Activated T-helper 1 cell treated with anti-CD3 and anti-CD28 coated beads, Interleukin-12 subunit alpha, Interleukin-12 subunit beta, Interleukin-2, Interleukin-4 antibody, amounts not matched to agents 30 ng/mL and 10 ng/mL and 1 ng/mL, durations not matched to agents 14 hours and 24 hours and 36 hours (primary cell): ENCODE measurements at regions not wholly inside any gene's neighbourhood (a gene's known extent, or its start where the extent isn't known, plus 50 kb on each side); places are given as distances from the start of the nearest gene placed in this dataset.

Source experiments
- DNase-seq: peaks from one replicate; pipeline ENCODE4 v3.0.0; 2021; ENCODE audit warnings: low spot score
- H3K27ac Mint-ChIP-seq: one replicate; pipeline ENCODE4 v1.8.0; 2021; ENCODE audit warnings: mild to moderate bottlenecking, mixed read lengths
- H3K27me3 Mint-ChIP-seq: one replicate; pipeline ENCODE4 v1.8.0; 2022; ENCODE audit warnings: mild to moderate bottlenecking, moderate library complexity, mixed read lengths; ENCODE audit not compliant: insufficient read depth
- H3K36me3 Mint-ChIP-seq: one replicate; pipeline ENCODE4 v1.8.0; 2021; ENCODE audit warnings: low read depth, mixed read lengths
- H3K4me1 Mint-ChIP-seq: one replicate; pipeline ENCODE4 v1.8.0; 2021; ENCODE audit warnings: low read depth, mixed read lengths
- H3K4me3 Mint-ChIP-seq: one replicate; pipeline ENCODE4 v1.8.0; 2021; ENCODE audit warnings: mild to moderate bottlenecking, moderate library complexity, mixed read lengths
- H3K9me3 Mint-ChIP-seq: one replicate; pipeline ENCODE4 v1.8.0; 2021; ENCODE audit warnings: mixed read lengths
- intact Hi-C: fragments of 100-400 bp; cut with micrococcal nuclease; formaldehyde crosslinking; loops from one replicate; pipeline ENCODE4 v1.15.1; 2024

DNA sequence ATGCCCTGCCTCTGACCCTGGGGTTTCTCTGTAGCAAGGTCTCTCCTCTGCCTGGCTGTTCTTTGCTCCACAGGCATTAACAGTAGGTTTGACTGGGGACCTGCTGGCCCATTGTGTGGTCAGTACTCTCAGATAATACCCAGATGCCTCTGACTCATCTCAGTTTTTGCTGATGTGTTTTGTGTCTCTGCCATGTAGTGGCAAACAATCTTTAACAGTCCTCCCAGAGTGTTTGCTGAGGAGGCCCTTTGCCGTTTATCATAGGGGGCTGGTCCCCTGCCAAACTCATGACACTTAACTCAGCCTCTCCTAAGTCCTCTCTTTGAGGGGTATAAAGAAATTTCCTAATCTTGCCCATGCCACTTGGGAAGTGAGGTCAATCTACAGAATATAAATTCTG lies 793.7 kb upstream of the FANCL start:
- no peak overlapping the region for H3K27ac Mint-ChIP-seq
- no peaks in the 10 kb centered on the region for H3K9me3 Mint-ChIP-seq
- no peak overlapping the region for H3K4me3 Mint-ChIP-seq
- H3K4me1 Mint-ChIP-seq: no peaks in the 10 kb centered on the region
- intact Hi-C loops: no loop called here
- no peak for DNase-seq
- H3K36me3 Mint-ChIP-seq: no peaks in the 10 kb centered on the region
- H3K27me3 Mint-ChIP-seq: no peaks in the 10 kb centered on the region

DNA sequence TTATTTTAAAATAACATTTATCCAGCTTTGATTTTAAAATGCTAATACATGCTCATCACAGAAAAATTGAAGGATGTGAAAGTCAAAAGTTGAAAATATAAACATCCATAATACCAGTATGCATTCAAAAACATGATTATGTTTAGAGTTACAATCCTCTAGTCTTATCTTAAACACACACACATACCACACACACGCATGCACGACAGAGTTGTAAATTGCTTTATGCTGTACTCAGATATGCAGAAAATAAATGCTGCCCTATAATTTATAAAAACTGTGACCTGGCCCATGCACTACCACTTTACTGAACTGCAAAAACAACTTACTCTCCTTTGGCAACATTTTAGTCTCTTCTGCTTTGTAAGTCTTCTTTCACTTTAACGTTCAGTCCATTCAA lies 793.0 kb upstream of the FANCL start:
- Mint-ChIP-seq H3K4me3 (no peak overlapping the region), H3K36me3 (no peaks in the 10 kb centered on the region), H3K9me3 (no peaks in the 10 kb centered on the region), H3K27ac (no peak overlapping the region), H3K27me3 (no peaks in the 10 kb centered on the region), H3K4me1 (no peaks in the 10 kb centered on the region)
- intact Hi-C loops: no loop called here
- DNase-seq: no peak

DNA sequence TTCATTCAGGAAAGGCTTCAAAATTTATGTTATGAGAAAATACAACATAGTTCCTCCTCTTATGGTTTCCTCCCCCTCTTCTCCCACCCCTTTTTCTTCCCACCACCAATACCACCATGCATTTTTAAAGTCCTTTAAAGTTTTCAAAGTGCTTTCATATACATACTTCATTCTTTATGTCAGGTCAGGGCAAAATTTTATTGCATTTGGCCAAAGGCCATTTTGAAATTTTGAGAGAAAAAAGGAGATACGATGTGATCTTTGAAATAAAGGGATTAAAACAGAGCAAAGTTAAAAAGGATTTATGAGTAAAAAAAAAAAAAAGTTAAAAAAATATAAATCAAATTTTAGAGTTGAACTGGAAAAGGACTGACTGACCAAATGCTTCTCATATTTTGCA lies 792.5 kb upstream of the FANCL start:
- intact Hi-C loops: no loop called here

DNA sequence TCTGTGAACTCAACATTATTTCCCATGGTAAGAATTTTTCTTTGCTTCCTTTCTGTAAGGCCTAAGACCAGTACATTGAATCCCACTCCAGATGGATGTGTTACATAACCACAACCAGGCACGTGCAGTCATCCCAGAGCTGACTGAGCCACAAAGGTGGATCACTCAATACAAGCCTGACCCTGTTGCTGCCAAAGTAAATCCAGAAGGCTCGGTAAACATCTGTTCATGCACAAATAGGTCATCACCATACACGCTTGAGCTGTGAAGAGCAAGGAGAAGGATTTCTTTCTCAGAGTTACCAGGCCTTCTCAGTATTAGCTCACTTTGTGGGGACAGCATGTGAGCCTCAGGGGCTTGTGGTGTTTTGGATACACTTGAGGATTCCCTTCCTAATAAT lies 791.4 kb upstream of the FANCL start:
- DNase-seq: no peak
- Mint-ChIP-seq H3K36me3 (no peaks in the 10 kb centered on the region), H3K4me3 (no peak overlapping the region), H3K27ac (no peak overlapping the region), H3K4me1 (no peaks in the 10 kb centered on the region), H3K27me3 (no peaks in the 10 kb centered on the region), H3K9me3 (no peaks in the 10 kb centered on the region)
- intact Hi-C loops: no loop called here

More for the DNA sequence above, 792.5 kb upstream of the FANCL start:
- Mint-ChIP-seq H3K9me3 (no peaks in the 10 kb centered on the region), H3K36me3 (no peaks in the 10 kb centered on the region), H3K27me3 (no peaks in the 10 kb centered on the region), H3K4me1 (no peaks in the 10 kb centered on the region), H3K27ac (no peak overlapping the region), H3K4me3 (no peak overlapping the region)
- DNase-seq: no peak

DNA sequence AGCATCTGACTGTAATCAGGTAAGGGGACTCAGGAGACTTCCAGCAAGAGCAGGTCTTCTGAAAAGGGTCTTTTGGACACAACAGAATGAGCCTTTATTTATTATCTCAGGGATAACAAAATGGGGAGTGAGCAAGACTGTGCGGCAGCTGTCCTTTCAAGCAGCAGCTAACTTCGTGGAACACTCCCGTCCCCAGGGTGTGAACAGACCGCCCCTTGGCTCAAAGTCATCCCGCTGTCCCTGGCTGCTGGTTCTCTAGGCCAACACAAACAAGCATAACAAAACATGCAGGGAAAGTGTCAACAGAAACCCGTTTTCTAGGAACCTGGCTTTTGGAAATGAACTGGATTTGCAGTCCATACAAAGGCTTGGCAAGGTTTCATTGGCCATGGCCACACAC lies 787.9 kb upstream of the FANCL start:
- DNase-seq: no peak
- no peak overlapping the region for H3K27ac Mint-ChIP-seq
- intact Hi-C loops: no loop called here
- no peak overlapping the region for H3K4me3 Mint-ChIP-seq
- no peaks in the 10 kb centered on the region for H3K4me1 Mint-ChIP-seq
- H3K27me3 Mint-ChIP-seq: no peaks in the 10 kb centered on the region
- no peaks in the 10 kb centered on the region for H3K9me3 Mint-ChIP-seq
- no peaks in the 10 kb centered on the region for H3K36me3 Mint-ChIP-seq

DNA sequence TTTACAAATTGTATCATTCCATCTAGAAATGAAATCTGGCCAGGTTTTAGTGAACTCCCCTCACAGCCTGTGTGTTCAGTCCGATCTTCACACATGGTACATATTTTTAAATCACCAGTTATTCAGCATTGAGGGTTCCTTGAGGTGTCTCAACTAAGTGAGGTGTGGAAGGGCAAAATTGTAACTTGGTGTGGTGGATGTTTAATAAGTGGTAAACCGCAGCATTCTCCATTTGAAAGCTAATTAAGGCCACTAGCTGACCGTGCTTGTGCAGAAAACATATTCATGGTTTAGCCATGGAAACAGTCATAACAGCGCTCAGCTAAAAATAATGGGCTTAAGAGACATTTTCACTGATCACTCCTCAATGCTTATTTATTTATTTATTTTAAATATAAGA lies 786.2 kb upstream of the FANCL start:
- no peak for DNase-seq
- intact Hi-C loops: no loop called here
- no peaks in the 10 kb centered on the region for H3K4me1 Mint-ChIP-seq
- H3K4me3 Mint-ChIP-seq: no peak overlapping the region
- H3K27ac Mint-ChIP-seq: no peak overlapping the region
- H3K9me3 Mint-ChIP-seq: no peaks in the 10 kb centered on the region
- no peaks in the 10 kb centered on the region for H3K27me3 Mint-ChIP-seq
- no peaks in the 10 kb centered on the region for H3K36me3 Mint-ChIP-seq

DNA sequence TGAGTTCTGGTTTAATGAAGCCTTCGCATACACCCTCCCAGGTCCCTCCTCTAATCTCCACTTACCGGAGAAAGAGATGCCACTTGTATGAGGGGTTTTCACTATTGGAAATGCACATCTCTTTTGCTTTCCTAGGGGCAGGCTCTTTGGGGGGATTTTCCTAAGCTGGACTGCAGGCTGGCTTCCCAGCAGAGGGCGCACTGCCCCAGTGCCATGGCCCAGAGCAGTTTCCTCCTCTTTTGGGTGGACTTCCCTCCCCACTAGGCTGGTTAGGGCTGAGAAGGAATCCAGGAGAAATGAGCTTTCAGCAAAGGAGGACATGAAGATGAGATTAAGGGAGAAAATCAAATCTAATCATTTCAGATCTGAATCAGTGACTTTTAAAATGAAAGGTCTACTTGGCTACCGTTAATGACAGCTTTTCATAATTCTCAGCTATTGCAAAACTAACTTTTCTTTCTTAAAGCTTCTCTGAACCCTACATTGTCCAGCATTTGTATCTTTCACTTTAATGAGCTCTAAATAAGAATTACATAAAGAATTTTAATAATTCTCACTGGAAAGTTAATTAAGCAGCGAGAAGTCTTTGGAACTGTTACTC lies 784.1 kb upstream of the FANCL start:
- H3K27ac Mint-ChIP-seq: no peak overlapping the region
- H3K4me1 Mint-ChIP-seq: no peaks in the 10 kb centered on the region
- H3K9me3 Mint-ChIP-seq: no peaks in the 10 kb centered on the region
- H3K36me3 Mint-ChIP-seq: no peaks in the 10 kb centered on the region
- no peaks in the 10 kb centered on the region for H3K27me3 Mint-ChIP-seq
- intact Hi-C loops: loop anchor here (2.0 kb wide), 1 partner anchor 1526 kb away; no protein-coding TSS in a partner anchor
- H3K4me3 Mint-ChIP-seq: no peak overlapping the region
- no peak for DNase-seq

DNA sequence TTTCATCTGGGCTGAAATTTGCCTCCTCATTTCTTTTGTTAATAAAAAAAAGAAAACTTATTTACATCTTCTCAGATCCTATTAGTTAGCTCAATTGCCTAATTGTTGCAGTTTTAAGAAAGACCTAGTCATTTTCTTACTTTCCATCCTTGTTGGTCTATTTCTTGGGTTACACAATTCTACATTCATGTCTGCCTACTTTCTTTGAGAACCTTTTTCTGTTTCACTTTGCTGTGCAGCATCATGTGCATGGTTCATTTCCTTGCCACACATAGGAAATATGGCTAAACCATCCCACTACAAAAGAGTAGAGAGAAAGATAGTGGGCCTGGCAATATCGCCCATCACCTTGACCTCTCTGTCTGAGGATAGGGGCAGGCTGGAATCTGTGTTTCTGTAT lies 780.7 kb upstream of the FANCL start:
- H3K9me3 Mint-ChIP-seq: no peaks in the 10 kb centered on the region
- peaks cover 2% of the 10 kb centered on the region for H3K27me3 Mint-ChIP-seq
- no peaks in the 10 kb centered on the region for H3K4me1 Mint-ChIP-seq
- no peaks in the 10 kb centered on the region for H3K36me3 Mint-ChIP-seq
- no peak for DNase-seq
- intact Hi-C loops: no loop called here
- no peak overlapping the region for H3K27ac Mint-ChIP-seq
- no peak overlapping the region for H3K4me3 Mint-ChIP-seq

DNA sequence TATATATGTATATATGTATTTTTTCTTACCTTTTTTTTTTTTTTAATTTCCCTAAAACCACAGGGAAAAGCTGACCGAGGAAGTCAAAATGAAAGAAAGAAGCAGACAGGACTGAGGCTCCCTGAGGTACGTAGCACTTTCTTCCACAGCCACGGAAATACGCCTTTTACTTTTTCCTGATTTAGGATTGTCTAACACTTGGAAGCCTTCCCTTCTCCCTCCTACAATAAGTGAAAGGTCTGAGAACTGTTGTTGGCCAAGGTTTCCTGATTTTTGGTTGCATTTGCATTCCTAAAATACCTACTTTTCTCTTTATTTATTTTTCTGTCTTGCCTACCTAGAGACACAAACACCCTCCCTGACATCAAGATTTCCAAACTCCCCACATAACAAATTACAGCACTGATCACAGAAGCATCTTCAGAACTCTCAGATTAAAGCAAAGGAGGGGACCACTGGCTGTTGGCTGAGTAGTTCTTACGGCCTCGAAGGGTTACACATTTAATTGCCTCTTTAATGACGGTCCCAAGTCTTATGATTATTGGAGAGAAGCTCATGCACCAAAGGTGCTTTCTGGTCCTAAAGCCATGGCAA lies 778.5 kb upstream of the FANCL start:
- intact Hi-C loops: no loop called here
- Mint-ChIP-seq H3K27me3 (peaks cover 2% of the 10 kb centered on the region), H3K4me3 (no peak overlapping the region), H3K36me3 (no peaks in the 10 kb centered on the region), H3K9me3 (no peaks in the 10 kb centered on the region), H3K4me1 (no peaks in the 10 kb centered on the region), H3K27ac (no peak overlapping the region)
- no peak for DNase-seq

DNA sequence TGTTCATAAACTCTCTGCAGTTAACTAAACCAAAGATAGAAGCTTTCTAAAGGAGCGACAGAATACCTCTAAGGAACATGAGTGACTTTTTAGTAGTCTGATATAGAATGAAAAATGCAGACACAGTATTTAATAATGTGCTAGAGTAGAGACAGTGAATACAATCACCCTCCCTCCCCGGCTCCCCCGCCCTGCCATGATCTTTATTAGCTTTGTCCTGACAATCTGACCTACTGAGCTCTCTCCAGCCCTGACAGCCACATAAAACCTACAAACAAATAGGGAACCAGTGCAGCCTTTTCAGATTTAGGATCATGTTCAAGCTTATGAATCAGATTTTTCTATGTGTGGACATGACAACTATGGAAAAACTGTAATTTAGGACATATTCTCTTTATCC lies 777.6 kb upstream of the FANCL start:
- no peaks in the 10 kb centered on the region for H3K9me3 Mint-ChIP-seq
- H3K27me3 Mint-ChIP-seq: peaks cover 2% of the 10 kb centered on the region
- no peaks in the 10 kb centered on the region for H3K36me3 Mint-ChIP-seq
- H3K4me3 Mint-ChIP-seq: no peak overlapping the region
- DNase-seq: no peak
- intact Hi-C loops: no loop called here
- no peak overlapping the region for H3K27ac Mint-ChIP-seq
- H3K4me1 Mint-ChIP-seq: no peaks in the 10 kb centered on the region

DNA sequence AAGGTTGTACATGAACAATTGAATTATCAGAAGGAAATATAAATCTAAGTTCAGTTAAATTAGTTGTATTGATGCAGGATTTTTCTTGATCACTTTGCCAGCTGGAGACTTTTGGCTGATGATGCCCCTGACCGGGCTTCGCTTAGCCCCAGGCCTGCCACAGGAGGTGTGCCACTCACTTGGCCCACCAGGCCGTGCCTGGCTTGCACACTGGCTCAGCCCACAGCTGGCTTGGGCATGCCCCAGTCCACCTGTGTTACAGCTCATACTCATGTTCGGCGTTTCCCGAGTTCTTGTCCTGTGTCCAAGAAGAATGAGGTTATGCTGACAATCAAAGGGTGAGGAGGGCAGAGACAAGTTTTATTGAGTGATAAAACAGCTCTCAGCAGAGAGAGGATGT lies 773.9 kb upstream of the FANCL start:
- no peak overlapping the region for H3K4me3 Mint-ChIP-seq
- H3K27ac Mint-ChIP-seq: no peak overlapping the region
- no peaks in the 10 kb centered on the region for H3K36me3 Mint-ChIP-seq
- intact Hi-C loops: no loop called here
- no peaks in the 10 kb centered on the region for H3K9me3 Mint-ChIP-seq
- no peak for DNase-seq
- H3K4me1 Mint-ChIP-seq: no peaks in the 10 kb centered on the region
- peaks cover 2% of the 10 kb centered on the region for H3K27me3 Mint-ChIP-seq

DNA sequence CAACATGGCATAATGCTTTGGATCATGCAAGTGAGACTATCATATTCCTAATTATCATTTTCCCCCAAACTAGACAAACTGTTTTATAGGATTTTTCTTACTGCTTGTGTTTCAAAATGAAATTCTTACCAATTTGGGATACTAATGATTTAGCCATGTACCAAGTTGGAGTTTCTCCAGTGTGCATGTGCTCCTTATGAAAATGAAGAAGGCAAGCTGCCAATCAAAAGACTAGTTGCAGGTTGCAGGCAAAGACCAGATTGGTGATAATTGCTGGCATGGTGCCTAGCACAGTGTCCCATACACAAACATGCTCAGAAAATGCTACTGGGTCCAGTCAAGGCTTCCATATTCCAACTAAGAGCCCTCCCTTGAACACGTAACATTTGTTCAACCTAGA lies 771.8 kb upstream of the FANCL start:
- H3K9me3 Mint-ChIP-seq: no peaks in the 10 kb centered on the region
- intact Hi-C loops: no loop called here
- H3K4me1 Mint-ChIP-seq: no peaks in the 10 kb centered on the region
- H3K36me3 Mint-ChIP-seq: no peaks in the 10 kb centered on the region
- H3K27ac Mint-ChIP-seq: no peak overlapping the region
- H3K27me3 Mint-ChIP-seq: peaks cover 2% of the 10 kb centered on the region
- no peak overlapping the region for H3K4me3 Mint-ChIP-seq
- DNase-seq: no peak

DNA sequence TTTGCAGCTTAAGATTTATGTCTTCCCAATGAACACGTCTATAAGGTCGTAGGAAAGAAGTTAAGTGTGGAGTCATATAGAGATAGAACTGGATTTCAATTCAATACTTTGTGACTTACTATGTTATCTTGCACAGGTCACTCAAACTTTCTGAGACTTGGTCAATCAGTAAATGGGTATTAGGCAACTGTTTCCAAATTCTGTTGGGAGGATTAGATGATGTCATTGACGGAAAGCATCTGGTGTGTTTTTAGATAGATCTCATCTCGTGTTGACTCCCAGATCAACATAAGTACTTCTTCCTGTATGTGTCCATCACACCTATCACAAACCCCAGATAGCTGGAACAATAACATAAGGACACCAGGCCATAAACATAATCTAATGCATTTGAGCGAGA lies 771.1 kb upstream of the FANCL start:
- peaks cover 2% of the 10 kb centered on the region for H3K27me3 Mint-ChIP-seq
- H3K4me1 Mint-ChIP-seq: no peaks in the 10 kb centered on the region
- H3K27ac Mint-ChIP-seq: no peak overlapping the region
- H3K36me3 Mint-ChIP-seq: no peaks in the 10 kb centered on the region
- intact Hi-C loops: no loop called here
- no peaks in the 10 kb centered on the region for H3K9me3 Mint-ChIP-seq
- DNase-seq: no peak
- no peak overlapping the region for H3K4me3 Mint-ChIP-seq

DNA sequence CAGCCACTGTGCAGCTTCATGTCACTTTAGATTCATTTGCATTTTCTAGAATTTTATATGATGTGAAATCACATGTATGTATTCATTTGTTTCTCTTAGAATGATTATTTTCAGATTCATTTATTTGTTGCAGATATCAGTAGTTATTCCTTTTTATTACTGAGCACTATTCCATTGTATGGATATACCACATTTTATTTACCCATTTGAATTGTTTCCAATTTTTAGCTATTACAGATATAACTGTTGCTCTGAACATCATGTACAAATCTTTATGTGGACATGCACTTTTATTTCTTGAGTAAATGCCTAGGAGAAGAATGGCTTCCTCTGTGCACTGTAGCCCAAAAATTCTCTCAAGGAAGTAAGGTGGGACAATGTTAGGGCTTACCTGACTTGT lies 767.8 kb upstream of the FANCL start:
- intact Hi-C loops: no loop called here
- H3K27me3 Mint-ChIP-seq: peaks cover 1% of the 10 kb centered on the region

More for the DNA sequence above, 767.8 kb upstream of the FANCL start:
- Mint-ChIP-seq H3K27ac (no peak overlapping the region), H3K4me1 (no peaks in the 10 kb centered on the region), H3K36me3 (no peaks in the 10 kb centered on the region), H3K4me3 (no peak overlapping the region), H3K9me3 (no peaks in the 10 kb centered on the region)
- DNase-seq: no peak
